ENCODE measurements at regions not wholly inside any gene's neighbourhood (a gene's known extent, or its start where the extent isn't known, plus 50 kb on each side); places are given as distances from the start of the nearest gene placed in this dataset.

- Histone ChIP-seq H3K9me2 (replicated peaks; ENCODE audit: control insufficient read depth, low read length) (no peaks in the 10 kb centered on the region), H3K4me3 (ENCODE audit: low read length) (no peak overlapping the region), H3K79me2 (ENCODE audit: control insufficient read depth, low read length) (no peaks in the 10 kb centered on the region), H4K20me1 (ENCODE audit: control insufficient read depth, insufficient read depth, low read depth, low read length) (no peaks in the 10 kb centered on the region), H3K36me3 (ENCODE audit: control insufficient read depth, low read length) (no peaks in the 10 kb centered on the region), H3K27me3 (ENCODE audit: control insufficient read depth, low read length) (no peaks in the 10 kb centered on the region), H3K9me3 (ENCODE audit: control insufficient read depth, insufficient read depth, low read length) (no peaks in the 10 kb centered on the region), H3K27ac (ENCODE audit: low read depth, low read length) (no peak overlapping the region), H3K4me1 (ENCODE audit: control insufficient read depth, low read length) (no peaks in the 10 kb centered on the region), H3F3A (ENCODE audit: control insufficient read depth, insufficient read depth) (no peaks in the 10 kb centered on the region), H3K4me2 (ENCODE audit: low read length) (no peak overlapping the region)
- TF ChIP-seq EZH2phosphoT487 (IDR thresholded peaks at IDR 0.05; ENCODE audit: borderline replicate concordance, low read length): no peak
- no peak for TF ChIP-seq CTCF (IDR thresholded peaks at IDR 0.05; ENCODE audit: low read depth, low read length, poor library complexity, severe bottlenecking)
These were observed 289.9 kb upstream of the CELF2 start for GRCh38 chr10:10727812-10728211.

- H3K36me3 ChIP-seq (ENCODE audit: control insufficient read depth, low read length): no peaks in the 10 kb centered on the region
- H3K27me3 ChIP-seq (ENCODE audit: control insufficient read depth, low read length): no peaks in the 10 kb centered on the region
- H3K4me2 ChIP-seq (ENCODE audit: low read length): no peak overlapping the region
- no peaks in the 10 kb centered on the region for H3K4me1 ChIP-seq (ENCODE audit: control insufficient read depth, low read length)
- H3K27ac ChIP-seq (ENCODE audit: low read depth, low read length): no peak overlapping the region
- no peaks in the 10 kb centered on the region for H3K9me3 ChIP-seq (ENCODE audit: control insufficient read depth, insufficient read depth, low read length)
- TF ChIP-seq CTCF (IDR thresholded peaks at IDR 0.05; ENCODE audit: low read depth, low read length, poor library complexity, severe bottlenecking) (no peak), EZH2phosphoT487 (IDR thresholded peaks at IDR 0.05; ENCODE audit: borderline replicate concordance, low read length) (no peak)
- no peaks in the 10 kb centered on the region for H3F3A ChIP-seq (ENCODE audit: control insufficient read depth, insufficient read depth)
- H3K9me2 ChIP-seq (replicated peaks; ENCODE audit: control insufficient read depth, low read length): no peaks in the 10 kb centered on the region
- H4K20me1 ChIP-seq (ENCODE audit: control insufficient read depth, insufficient read depth, low read depth, low read length): no peaks in the 10 kb centered on the region
- H3K4me3 ChIP-seq (ENCODE audit: low read length): no peak overlapping the region
- H3K79me2 ChIP-seq (ENCODE audit: control insufficient read depth, low read length): no peaks in the 10 kb centered on the region
These were observed 287.1 kb upstream of the CELF2 start for GRCh38 chr10:10730471-10731043.

- no peaks in the 10 kb centered on the region for H3K27me3 ChIP-seq (ENCODE audit: control insufficient read depth, low read length)
- TF ChIP-seq EZH2phosphoT487 (IDR thresholded peaks at IDR 0.05; ENCODE audit: borderline replicate concordance, low read length): no peak
- TF ChIP-seq CTCF (IDR thresholded peaks at IDR 0.05; ENCODE audit: low read depth, low read length, poor library complexity, severe bottlenecking): no peak
These were observed 286.3 kb upstream of the CELF2 start for GRCh38 chr10:10731366-10731765.

More at GRCh38 chr10:10731366-10731765, 286.3 kb upstream of the CELF2 start:
- no peak overlapping the region for H3K4me2 ChIP-seq (ENCODE audit: low read length)
- no peaks in the 10 kb centered on the region for H3K9me3 ChIP-seq (ENCODE audit: control insufficient read depth, insufficient read depth, low read length)
- no peak overlapping the region for H3K27ac ChIP-seq (ENCODE audit: low read depth, low read length)
- no peaks in the 10 kb centered on the region for H3K36me3 ChIP-seq (ENCODE audit: control insufficient read depth, low read length)
- no peak overlapping the region for H3K4me3 ChIP-seq (ENCODE audit: low read length)
- no peaks in the 10 kb centered on the region for H3K4me1 ChIP-seq (ENCODE audit: control insufficient read depth, low read length)
- no peaks in the 10 kb centered on the region for H3F3A ChIP-seq (ENCODE audit: control insufficient read depth, insufficient read depth)
- H3K79me2 ChIP-seq (ENCODE audit: control insufficient read depth, low read length): no peaks in the 10 kb centered on the region
- no peaks in the 10 kb centered on the region for H3K9me2 ChIP-seq (replicated peaks; ENCODE audit: control insufficient read depth, low read length)
- no peaks in the 10 kb centered on the region for H4K20me1 ChIP-seq (ENCODE audit: control insufficient read depth, insufficient read depth, low read depth, low read length)

Data from DOHH2 (cell line).